MV-4-11 (cell line): ENCODE measurements at regions not wholly inside any gene's neighbourhood (a gene's known extent, or its start where the extent isn't known, plus 50 kb on each side); places are given as distances from the start of the nearest gene placed in this dataset.
"Not testable (repeated sequence)": the region's sequence is repeated elsewhere in the genome, so short reads cannot be mapped to it uniquely, and the experiment has no call there.

Source experiments
- DNase-seq: peaks from one replicate; lab custom pipeline; 2025; lab: John Stamatoyannopoulos, UW

- no peak for DNase-seq
Observed at GRCh38 chr12:107826276-107826675, 51.8 kb downstream of the ASCL4 start.

- DNase-seq: no peak
Observed at GRCh38 chr12:107829271-107829670, 54.8 kb downstream of the ASCL4 start.

- DNase-seq: no peak
Observed at GRCh38 chr12:107832441-107832840, 57.9 kb downstream of the ASCL4 start.

GRCh38 chr12:107840186-107840585 lies 65.7 kb downstream of the ASCL4 start:
- DNase-seq: no peak

- no peak for DNase-seq
Observed at GRCh38 chr12:107843351-107844311, 69.1 kb downstream of the ASCL4 start.

- DNase-seq: no peak
Observed at GRCh38 chr12:107844312-107844921, 69.9 kb downstream of the ASCL4 start.

GRCh38 chr12:107845226-107845979 lies 70.9 kb downstream of the ASCL4 start:
- no peak for DNase-seq

- peak; percentile 46 for DNase-seq
Observed at GRCh38 chr12:107845980-107846659, 71.6 kb downstream of the ASCL4 start.

- peak; percentile 7 for DNase-seq
Observed at GRCh38 chr12:107847430-107847829, 72.9 kb downstream of the ASCL4 start.

- no peak for DNase-seq
Observed at GRCh38 chr12:107847830-107848229, 73.3 kb downstream of the ASCL4 start.

GRCh38 chr12:107853479-107853878 lies 79.0 kb downstream of the ASCL4 start:
- DNase-seq: no peak

GRCh38 chr12:107855471-107855870 lies 81.0 kb downstream of the ASCL4 start:
- DNase-seq: no peak

- no peak for DNase-seq
Observed at GRCh38 chr12:107856096-107856495, 81.6 kb downstream of the ASCL4 start.

GRCh38 chr12:107857191-107857590 lies 82.7 kb downstream of the ASCL4 start:
- no peak for DNase-seq

- no peak for DNase-seq
Observed at GRCh38 chr12:107859367-107859766, 84.9 kb downstream of the ASCL4 start.

- no peak for DNase-seq
Observed at GRCh38 chr12:107864235-107864634, 89.7 kb downstream of the ASCL4 start.

GRCh38 chr12:107864727-107865126 lies 90.2 kb downstream of the ASCL4 start:
- DNase-seq: not testable (repeated sequence)

GRCh38 chr12:107873223-107873622 lies 98.7 kb downstream of the ASCL4 start:
- no peak for DNase-seq

- DNase-seq: no peak
Observed at GRCh38 chr12:107875786-107876185, 101.3 kb downstream of the ASCL4 start.

GRCh38 chr12:107884769-107885694 lies 110.5 kb downstream of the ASCL4 start:
- peak; percentile 61 for DNase-seq

- no peak for DNase-seq
Observed at GRCh38 chr12:107888789-107889188, 114.3 kb downstream of the ASCL4 start.
